ENCODE measurements at regions not wholly inside any gene's neighbourhood (a gene's known extent, or its start where the extent isn't known, plus 50 kb on each side); places are given as distances from the start of the nearest gene placed in this dataset.

- Histone ChIP-seq H3K4me3 (ENCODE audit: low read depth in 2 of 2, low read length in 1 of 2) (no peak overlapping the region), H3K9ac (no peak overlapping the region), H3K9me3 (no peaks in the 10 kb centered on the region), H3K36me3 (replicated peaks in 1 of 2; ENCODE audit: control insufficient read depth in 1 of 2, insufficient read depth in 2 of 2, low read length in 1 of 2) (no peaks in the 10 kb centered on the region), H2AFZ (ENCODE audit: low read depth) (no peak overlapping the region), H4K20me1 (ENCODE audit: insufficient read depth) (no peaks in the 10 kb centered on the region), H3F3A (replicated peaks; ENCODE audit: insufficient read depth) (no peaks in the 10 kb centered on the region), H3K4me2 (no peak overlapping the region), H3K79me2 (ENCODE audit: insufficient read depth) (no peaks in the 10 kb centered on the region), H3K9me2 (no peaks in the 10 kb centered on the region), H3K4me1 (ENCODE audit: control insufficient read depth in 1 of 2, insufficient read depth in 2 of 2, low read depth in 1 of 2, low read length in 1 of 2) (no peaks in the 10 kb centered on the region), H3K27me3 (ENCODE audit: insufficient read depth) (no peaks in the 10 kb centered on the region), H3K27ac (ENCODE audit: low read depth in 2 of 2, low read length in 1 of 2) (no peak overlapping the region)
- ChIA-PET CTCF (interaction anchor here (0.9 kb wide), 1 partner anchor 11 kb away, joined by 3 read pairs; no protein-coding TSS in a partner anchor), POLR2A (no interaction called here)
- DNase-seq: no peak
- WGBS (ENCODE audit: low lambda C conversion rate): 66% methylated on average over 3 of the region's 3 CpGs
- TF ChIP-seq RCOR1 (IDR thresholded peaks at IDR 0.05; ENCODE audit: low read length) (no peak), FOXJ3 (CRISPR knock-in tag; IDR thresholded peaks at IDR 0.05) (no peak), GABPA (IDR thresholded peaks at IDR 0.05; ENCODE audit: low read depth) (no peak), POLR2AphosphoS5 (IDR thresholded peaks at IDR 0.05; ENCODE audit: low read depth, low read length) (no peak), PBX3 (IDR thresholded peaks at IDR 0.05) (no peak), EZH2phosphoT487 (IDR thresholded peaks at IDR 0.05; ENCODE audit: borderline replicate concordance, low read depth) (no peak), SIN3A (IDR thresholded peaks at IDR 0.05; ENCODE audit: borderline replicate concordance, low read depth, low read length) (no peak), YY1 (IDR thresholded peaks at IDR 0.05; ENCODE audit: low read depth) (no peak), MEF2A (IDR thresholded peaks at IDR 0.05; ENCODE audit: borderline replicate concordance, low read depth) (no peak), GATA2 (CRISPR knock-in tag; IDR thresholded peaks at IDR 0.05) (no peak), SMC3 (IDR thresholded peaks at IDR 0.05; ENCODE audit: low read depth, low read length) (no peak), RAD21 (IDR thresholded peaks at IDR 0.05; ENCODE audit: low read length) (no peak), JUND (IDR thresholded peaks at IDR 0.05) (no peak), RFX5 (IDR thresholded peaks at IDR 0.05; ENCODE audit: low read length) (no peak)
Observed at GRCh38 chr3:22971497-22971896, 231.6 kb upstream of the UBE2E2 start.

- no peak overlapping the region for H3K4me2 ChIP-seq
- no peaks in the 10 kb centered on the region for H3K79me2 ChIP-seq (ENCODE audit: insufficient read depth)
- no peaks in the 10 kb centered on the region for H3K9me2 ChIP-seq
- no peak overlapping the region for H3K27ac ChIP-seq (ENCODE audit: low read depth in 2 of 2, low read length in 1 of 2)
- no peak overlapping the region for H2AFZ ChIP-seq (ENCODE audit: low read depth)
- ChIA-PET CTCF (no interaction called here), POLR2A (no interaction called here)
- WGBS (ENCODE audit: low lambda C conversion rate): 39% methylated on average over 2 of the region's 2 CpGs
- no peaks in the 10 kb centered on the region for H3K9me3 ChIP-seq
- no peaks in the 10 kb centered on the region for H3K4me1 ChIP-seq (ENCODE audit: control insufficient read depth in 1 of 2, insufficient read depth in 2 of 2, low read depth in 1 of 2, low read length in 1 of 2)
- H3K4me3 ChIP-seq (ENCODE audit: low read depth in 2 of 2, low read length in 1 of 2): no peak overlapping the region
- H3K36me3 ChIP-seq (replicated peaks in 1 of 2; ENCODE audit: control insufficient read depth in 1 of 2, insufficient read depth in 2 of 2, low read length in 1 of 2): no peaks in the 10 kb centered on the region
- H4K20me1 ChIP-seq (ENCODE audit: insufficient read depth): no peaks in the 10 kb centered on the region
- H3F3A ChIP-seq (replicated peaks; ENCODE audit: insufficient read depth): no peaks in the 10 kb centered on the region
- no peak overlapping the region for H3K9ac ChIP-seq
- no peaks in the 10 kb centered on the region for H3K27me3 ChIP-seq (ENCODE audit: insufficient read depth)
- DNase-seq: no peak
- TF ChIP-seq TEAD4 (IDR thresholded peaks at IDR 0.05; ENCODE audit: borderline replicate concordance, insufficient read depth) (no peak), RAD21 (IDR thresholded peaks at IDR 0.05; ENCODE audit: low read length) (no peak), NRF1 (IDR thresholded peaks at IDR 0.05; ENCODE audit: low read depth, low read length) (no peak), REST (IDR thresholded peaks at IDR 0.05; ENCODE audit: low read depth, low read length) (no peak), TCF12 (IDR thresholded peaks at IDR 0.05) (no peak), CTCF (IDR thresholded peaks at IDR 0.05) (no peak), CHD2 (IDR thresholded peaks at IDR 0.05; ENCODE audit: low read length, partially characterized antibody) (no peak), FOXM1 (IDR thresholded peaks at IDR 0.05; ENCODE audit: low read depth) (no peak), SMC3 (IDR thresholded peaks at IDR 0.05; ENCODE audit: low read depth, low read length) (no peak), ZBTB33 (IDR thresholded peaks at IDR 0.05; ENCODE audit: borderline replicate concordance, low read depth) (no peak), GABPA (IDR thresholded peaks at IDR 0.05; ENCODE audit: low read depth) (no peak), GATA2 (CRISPR knock-in tag; IDR thresholded peaks at IDR 0.05) (no peak), JUND (IDR thresholded peaks at IDR 0.05) (no peak), SIN3A (IDR thresholded peaks at IDR 0.05; ENCODE audit: borderline replicate concordance, low read depth, low read length) (no peak)
Observed at GRCh38 chr3:22977042-22977441, 226.1 kb upstream of the UBE2E2 start.

Measured in SK-N-SH (cell line).